ENCODE measurements at regions not wholly inside any gene's neighbourhood (a gene's known extent, or its start where the extent isn't known, plus 50 kb on each side); places are given as distances from the start of the nearest gene placed in this dataset.

- no peak for TF ChIP-seq POLR2A (IDR thresholded peaks at IDR 0.05; ENCODE audit: low read depth)
- TF ChIP-seq, protein P1, sequence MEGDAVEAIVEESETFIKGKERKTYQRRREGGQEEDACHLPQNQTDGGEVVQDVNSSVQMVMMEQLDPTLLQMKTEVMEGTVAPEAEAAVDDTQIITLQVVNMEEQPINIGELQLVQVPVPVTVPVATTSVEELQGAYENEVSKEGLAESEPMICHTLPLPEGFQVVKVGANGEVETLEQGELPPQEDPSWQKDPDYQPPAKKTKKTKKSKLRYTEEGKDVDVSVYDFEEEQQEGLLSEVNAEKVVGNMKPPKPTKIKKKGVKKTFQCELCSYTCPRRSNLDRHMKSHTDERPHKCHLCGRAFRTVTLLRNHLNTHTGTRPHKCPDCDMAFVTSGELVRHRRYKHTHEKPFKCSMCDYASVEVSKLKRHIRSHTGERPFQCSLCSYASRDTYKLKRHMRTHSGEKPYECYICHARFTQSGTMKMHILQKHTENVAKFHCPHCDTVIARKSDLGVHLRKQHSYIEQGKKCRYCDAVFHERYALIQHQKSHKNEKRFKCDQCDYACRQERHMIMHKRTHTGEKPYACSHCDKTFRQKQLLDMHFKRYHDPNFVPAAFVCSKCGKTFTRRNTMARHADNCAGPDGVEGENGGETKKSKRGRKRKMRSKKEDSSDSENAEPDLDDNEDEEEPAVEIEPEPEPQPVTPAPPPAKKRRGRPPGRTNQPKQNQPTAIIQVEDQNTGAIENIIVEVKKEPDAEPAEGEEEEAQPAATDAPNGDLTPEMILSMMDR (IDR thresholded peaks at IDR 0.05) = no peak
- Histone ChIP-seq H3K36me3 (no peaks in the 10 kb centered on the region), H3K9me3 (no peaks in the 10 kb centered on the region), H3K4me1 (no peaks in the 10 kb centered on the region), H3K27ac (replicated peaks in 1 of 4) (no peak overlapping the region), H3K27me3 (no peaks in the 10 kb centered on the region), H3K4me3 (no peak overlapping the region)
- no peak for DNase-seq (ENCODE audit: extremely low spot score)
- intact Hi-C loops (cut with DNase I) = no loop called here
- WGBS = 90% methylated on average over 9 of the region's 13 CpGs
Measured at GRCh38 chr13:54775501-54776191, 1747.0 kb downstream of the OLFM4 start.

DNA sequence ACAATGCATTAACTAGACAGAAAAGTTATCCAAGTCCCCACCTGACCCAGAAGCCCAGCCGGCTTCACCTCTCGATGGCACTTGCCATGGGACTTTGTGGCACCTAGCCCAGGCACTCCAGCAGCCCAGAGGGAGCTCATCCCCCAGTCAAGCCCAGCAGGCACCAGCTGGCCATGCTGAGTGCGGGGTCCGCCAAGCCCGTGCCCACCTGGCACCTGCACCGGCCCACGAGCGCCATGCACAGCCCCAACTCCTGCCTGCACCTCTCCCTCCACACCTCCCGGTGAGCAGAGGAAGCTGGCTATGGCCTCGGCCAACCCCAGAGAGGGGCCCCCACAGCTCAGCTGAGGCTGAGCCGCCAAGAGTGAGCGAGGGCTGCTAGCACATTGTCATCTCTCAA, 1759.1 kb downstream of the OLFM4 start:
- Histone ChIP-seq H3K27me3 (peaks cover 0 to 4% (median 0%) of the 10 kb centered on the region in 4 donors), H3K4me3 (no peak overlapping the region), H3K4me1 (no peaks in the 10 kb centered on the region), H3K36me3 (no peaks in the 10 kb centered on the region), H3K9me3 (no peaks in the 10 kb centered on the region), H3K27ac (replicated peaks in 1 of 4) (no peak overlapping the region)
- no peak for DNase-seq (ENCODE audit: extremely low spot score)
- TF ChIP-seq POLR2AphosphoS5 (IDR thresholded peaks at IDR 0.05) = no peak
- TF ChIP-seq, protein P1 (IDR thresholded peaks at IDR 0.05) = no peak
- TF ChIP-seq POLR2A (IDR thresholded peaks at IDR 0.05; ENCODE audit: low read depth) = no peak
- TF ChIP-seq EP300 (IDR thresholded peaks at IDR 0.05) = no peak
- 84% methylated on average over 4 of the region's 12 CpGs for WGBS
- intact Hi-C loops (cut with DNase I) = no loop called here

DNA sequence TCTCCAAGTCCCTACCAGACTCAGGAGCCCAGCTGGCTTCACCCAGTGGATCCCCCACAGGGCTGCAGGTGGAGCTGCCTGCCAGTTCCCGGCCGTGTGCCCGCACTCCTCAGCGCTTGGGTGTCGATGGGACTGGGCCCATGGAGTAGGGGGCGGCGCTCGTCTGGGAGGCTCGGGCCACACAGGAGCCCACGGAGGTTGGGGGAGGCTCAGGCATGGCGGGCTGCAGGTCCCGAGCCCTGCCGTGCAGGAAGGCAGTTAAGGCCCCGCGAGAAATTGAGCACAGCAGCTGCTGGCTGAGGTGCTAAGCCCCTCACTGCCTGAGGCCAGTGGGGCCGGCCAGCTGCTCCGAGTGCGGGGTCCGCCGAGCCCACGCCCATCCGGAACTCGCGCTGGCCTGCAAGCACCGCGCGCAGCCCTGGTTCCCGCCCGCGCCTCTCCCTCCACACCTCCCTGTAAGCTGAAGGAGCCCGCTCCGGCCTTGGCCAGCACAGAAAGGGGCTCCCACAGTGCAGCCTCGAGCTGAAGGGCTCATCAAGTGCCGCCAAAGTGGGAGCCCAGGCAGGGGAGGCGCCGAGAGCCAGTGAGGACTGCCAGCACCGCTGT, 1771.1 kb downstream of the OLFM4 start:
- TF ChIP-seq EP300 (IDR thresholded peaks at IDR 0.05) (no peak), POLR2AphosphoS5 (IDR thresholded peaks at IDR 0.05) (no peak), POLR2A (IDR thresholded peaks at IDR 0.05; ENCODE audit: low read depth) (no peak)
- TF ChIP-seq, protein P1 (IDR thresholded peaks at IDR 0.05) = no peak
- no peak for DNase-seq (ENCODE audit: extremely low spot score)
- no peaks in the 10 kb centered on the region for H3K36me3 ChIP-seq
- no peak overlapping the region for H3K4me3 ChIP-seq
- no peaks in the 10 kb centered on the region for H3K9me3 ChIP-seq
- intact Hi-C loops (cut with DNase I) = no loop called here
- no peak overlapping the region for H3K27ac ChIP-seq (replicated peaks in 1 of 4)
- no peaks in the 10 kb centered on the region for H3K4me1 ChIP-seq
- peaks cover 0 to 6% (median 0%) of the 10 kb centered on the region in 4 donors for H3K27me3 ChIP-seq
- 98% methylated on average over 16 of the region's 37 CpGs for WGBS

DNA sequence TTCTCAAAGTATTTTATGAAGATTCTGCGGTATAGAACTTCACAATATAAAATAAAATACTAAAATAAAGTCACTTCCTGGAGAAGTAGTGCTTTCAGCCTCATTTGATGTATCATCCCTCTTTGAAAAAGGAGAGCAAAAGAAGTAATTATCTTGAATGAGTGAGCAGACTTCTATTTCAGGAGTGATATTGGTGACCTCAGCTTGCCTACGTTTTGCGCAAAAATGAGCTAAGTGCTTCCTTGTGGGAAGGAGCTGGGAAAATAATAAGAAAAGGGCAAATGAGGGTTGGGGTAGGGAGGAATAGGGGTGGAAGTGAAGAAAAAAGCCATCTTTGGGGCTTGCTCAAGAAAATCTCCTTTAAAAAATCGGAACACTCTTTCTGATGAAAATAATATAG, 1773.6 kb downstream of the OLFM4 start:
- Histone ChIP-seq H3K4me1 (no peaks in the 10 kb centered on the region), H3K4me3 (no peak overlapping the region), H3K27me3 (peaks cover 0 to 6% (median 0%) of the 10 kb centered on the region in 4 donors), H3K9me3 (no peaks in the 10 kb centered on the region), H3K27ac (replicated peaks in 1 of 4) (no peak overlapping the region), H3K36me3 (no peaks in the 10 kb centered on the region)
- intact Hi-C loops (cut with DNase I) = no loop called here
- no peak for DNase-seq (ENCODE audit: extremely low spot score)
- 88% methylated on average over 4 of the region's 4 CpGs for WGBS
- no peak for TF ChIP-seq EP300 (IDR thresholded peaks at IDR 0.05)
- TF ChIP-seq, protein P1 (IDR thresholded peaks at IDR 0.05) = no peak
- no peak for TF ChIP-seq POLR2AphosphoS5 (IDR thresholded peaks at IDR 0.05)
- TF ChIP-seq POLR2A (IDR thresholded peaks at IDR 0.05; ENCODE audit: low read depth) = no peak

Data from esophagus muscularis mucosa (tissue), 4 donors.